Neural cell (in vitro differentiated cells): ENCODE measurements at regions not wholly inside any gene's neighbourhood (a gene's known extent, or its start where the extent isn't known, plus 50 kb on each side); places are given as distances from the start of the nearest gene placed in this dataset.

Source experiments
- H2AFZ ChIP-seq: fragments of 200-600, 300-800 bp; sonication (generic), shearing (Covaris generic); 2 replicates; pipeline ENCODE4 v1.6.0; 2014; ENCODE audit warnings: low read depth, mild to moderate bottlenecking, antibody characterized with exemption, low read length, moderate library complexity
- H3F3A ChIP-seq: fragments of 200-600 bp; shearing (Covaris generic); 2 replicates; pipeline ENCODE4 v1.6.1; 2016; ENCODE audit warnings: mild to moderate bottlenecking, moderate library complexity, mixed read lengths, antibody characterized with exemption, low read length; ENCODE audit not compliant: insufficient read depth, poor library complexity, severe bottlenecking
- H3K27ac ChIP-seq: fragments of 200-600, 300-800 bp; sonication (generic), shearing (Covaris generic); 2 replicates; pipeline ENCODE4 v1.5.1; 2014; ENCODE audit warnings: mild to moderate bottlenecking, low read length, moderate library complexity
- H3K27me3 ChIP-seq: fragments of 300-800, 200-600 bp; sonication (generic), shearing (Covaris generic); 2 replicates; pipeline ENCODE4 v1.6.0; 2014; ENCODE audit warnings: mild to moderate bottlenecking, low read depth, low read length, moderate library complexity; ENCODE audit not compliant: insufficient read depth
- H3K36me3 ChIP-seq: fragments of 300-800, 200-600 bp; sonication (generic), shearing (Covaris generic); 2 replicates; pipeline ENCODE4 v1.5.1; 2014; ENCODE audit warnings: mild to moderate bottlenecking, antibody characterized with exemption, low read length, moderate library complexity; ENCODE audit not compliant: insufficient read depth
- H3K4me2 ChIP-seq: fragments of 300-800, 200-600 bp; sonication (generic), shearing (Covaris generic); 2 replicates; pipeline ENCODE4 v1.6.0; 2014; ENCODE audit warnings: mild to moderate bottlenecking, low read length
- H3K4me3 ChIP-seq: fragments of 300-800, 200-600 bp; sonication (generic), shearing (Covaris generic); 2 replicates; pipeline ENCODE4 v1.5.1; 2014; ENCODE audit warnings: mild to moderate bottlenecking, low read length, moderate library complexity
- H3K79me2 ChIP-seq: fragments of 200-600 bp; shearing (Covaris generic); replicated peaks from 2 replicates; pipeline ENCODE4 v1.6.0; 2014; ENCODE audit warnings: mild to moderate bottlenecking, low read length, moderate library complexity; ENCODE audit not compliant: insufficient read depth
- H3K9ac ChIP-seq: fragments of 300-800, 200-600 bp; sonication (generic), shearing (Covaris generic); 2 replicates; pipeline ENCODE4 v1.6.1; 2016; ENCODE audit warnings: mild to moderate bottlenecking, low read length, mixed read lengths
- H3K9me2 ChIP-seq: fragments of 200-600 bp; shearing (Covaris generic); 2 replicates; pipeline ENCODE4 v1.6.1; 2016; ENCODE audit warnings: mild to moderate bottlenecking, low read length, mixed read lengths; ENCODE audit not compliant: insufficient read depth
- H3K9me3 ChIP-seq: fragments of 200-600, 300-800 bp; sonication (generic), shearing (Covaris generic); 2 replicates; pipeline ENCODE4 v1.6.1; 2016; ENCODE audit warnings: mild to moderate bottlenecking, mixed run types, low read length, moderate library complexity, mixed read lengths
- H4K20me1 ChIP-seq: fragments of 200-600 bp; shearing (Covaris generic); 2 replicates; pipeline ENCODE4 v1.6.1; 2016; ENCODE audit warnings: mild to moderate bottlenecking, mixed run types; ENCODE audit not compliant: insufficient read depth
- CTCF ChIP-seq: fragments of 450-650 bp; IDR thresholded peaks from 2 replicates; pipeline ENCODE4 v1.5.1; 2014; ENCODE audit warnings: antibody characterized with exemption, mild to moderate bottlenecking, moderate library complexity; ENCODE audit not compliant: poor library complexity, severe bottlenecking
- EP300 ChIP-seq: fragments of 450-650 bp; conservative IDR thresholded peaks from 2 replicates; pipeline ENCODE4 v1.6.1; 2014; ENCODE audit warnings: antibody characterized with exemption, mild to moderate bottlenecking, moderate library complexity; ENCODE audit not compliant: poor library complexity, severe bottlenecking
- EZH2 ChIP-seq: fragments of 200-600, 300-800 bp; shearing (Covaris generic), sonication (generic); IDR thresholded peaks from 2 replicates; pipeline ENCODE4 v1.6.1; 2014; ENCODE audit warnings: antibody characterized with exemption, low read length, borderline replicate concordance, mild to moderate bottlenecking; ENCODE audit not compliant: insufficient read depth, poor library complexity, severe bottlenecking
- MXI1 ChIP-seq: fragments of 450-650 bp; conservative IDR thresholded peaks from 2 replicates; pipeline ENCODE4 v1.6.1; 2014; ENCODE audit warnings: antibody characterized with exemption, mild to moderate bottlenecking; ENCODE audit not compliant: poor library complexity, severe bottlenecking
- POLR2AphosphoS5 ChIP-seq: IDR thresholded peaks from 2 replicates; pipeline ENCODE4 v1.6.1; 2012
- RAD21 ChIP-seq: fragments of 450-650 bp; conservative IDR thresholded peaks from 2 replicates; pipeline ENCODE4 v1.6.1; 2014; ENCODE audit warnings: antibody characterized with exemption, mild to moderate bottlenecking, moderate library complexity
- REST ChIP-seq: IDR thresholded peaks from 2 replicates; pipeline ENCODE4 v1.6.1; 2012; ENCODE audit warnings: borderline replicate concordance
- SMC3 ChIP-seq: fragments of 450-650 bp; conservative IDR thresholded peaks from 2 replicates; pipeline ENCODE4 v1.6.1; 2014; ENCODE audit warnings: antibody characterized with exemption, mild to moderate bottlenecking, moderate library complexity; ENCODE audit not compliant: poor library complexity
- TAF1 ChIP-seq: IDR thresholded peaks from 2 replicates; pipeline ENCODE4 v1.6.1; 2012; ENCODE audit warnings: low read depth

- Histone ChIP-seq H3K9ac (no peak overlapping the region), H3K4me2 (no peak overlapping the region), H3F3A (no peaks in the 10 kb centered on the region), H2AFZ (no peak overlapping the region), H3K27ac (no peak overlapping the region), H3K27me3 (no peaks in the 10 kb centered on the region), H3K9me2 (no peaks in the 10 kb centered on the region), H3K9me3 (peaks cover 2% of the 10 kb centered on the region), H4K20me1 (no peaks in the 10 kb centered on the region), H3K36me3 (no peaks in the 10 kb centered on the region), H3K79me2 (no peaks in the 10 kb centered on the region), H3K4me3 (no peak overlapping the region)
- TF ChIP-seq POLR2AphosphoS5 (no peak), CTCF (no peak), MXI1 (no peak), SMC3 (no peak), EP300 (no peak), EZH2 (no peak), TAF1 (no peak), RAD21 (no peak), REST (no peak)
Observed at GRCh38 chr9:104238668-104239067, 144.6 kb downstream of the SMC2 start.

- H2AFZ ChIP-seq = no peak overlapping the region
- no peaks in the 10 kb centered on the region for H3K27me3 ChIP-seq
- TF ChIP-seq RAD21 (no peak), MXI1 (no peak), SMC3 (no peak), REST (no peak), POLR2AphosphoS5 (no peak), EZH2 (no peak), EP300 (no peak), TAF1 (no peak), CTCF (no peak)
- no peak overlapping the region for H3K27ac ChIP-seq
- H3K9ac ChIP-seq = no peak overlapping the region
- H4K20me1 ChIP-seq = no peaks in the 10 kb centered on the region
- no peak overlapping the region for H3K4me3 ChIP-seq
- H3K9me2 ChIP-seq = no peaks in the 10 kb centered on the region
- H3K36me3 ChIP-seq = no peaks in the 10 kb centered on the region
- no peak overlapping the region for H3K4me2 ChIP-seq
- H3K79me2 ChIP-seq = no peaks in the 10 kb centered on the region
- H3F3A ChIP-seq = no peaks in the 10 kb centered on the region
- peaks cover 2% of the 10 kb centered on the region for H3K9me3 ChIP-seq
Observed at GRCh38 chr9:104240890-104241289, 146.8 kb downstream of the SMC2 start.
